Psoas muscle (tissue), 7 donors: ENCODE measurements at regions not wholly inside any gene's neighbourhood (a gene's known extent, or its start where the extent isn't known, plus 50 kb on each side); places are given as distances from the start of the nearest gene placed in this dataset.

Experiments
- ATAC-seq, 4 donors: fragments of 200-7000 bp; cut with Tn5 transposase; one replicate each; pipeline ENCODE4 v1.9.1; 2020; ENCODE audit warnings: moderate library complexity in 3 of 4, mild to moderate bottlenecking in 2 of 4
- DNase-seq, 2 donors: peaks; one replicate each; pipeline ENCODE4 v3.0.0-alpha.2; 2020
- H3K27ac ChIP-seq: fragments of 200-600 bp; one replicate; pipeline ENCODE4 v1.8.0; 2022
- H3K27me3 ChIP-seq, 3 donors: fragments of 200-600 bp in 1 of 3; one replicate each; pipeline versions ENCODE4 v1.6.1 to v1.8.0; 2013 to 2022; ENCODE audit warnings: low read length in 2 of 3, mild to moderate bottlenecking in 2 of 3, moderate library complexity in 1 of 3; ENCODE audit not compliant: insufficient read depth in 3 of 3
- H3K36me3 ChIP-seq, 2 donors: fragments of 200-600 bp in 1 of 2; one replicate each; pipeline versions ENCODE4 v1.6.1 to v1.8.0; 2013 to 2022; ENCODE audit warnings: low read depth in 1 of 2, mild to moderate bottlenecking in 1 of 2, moderate library complexity in 1 of 2; ENCODE audit not compliant: insufficient read depth in 1 of 2
- H3K4me1 ChIP-seq: fragments of 200-600 bp; one replicate; pipeline ENCODE4 v1.8.0; 2022
- H3K4me3 ChIP-seq: fragments of 200-600 bp; one replicate; pipeline ENCODE4 v1.8.0; 2022; ENCODE audit warnings: mild to moderate bottlenecking
- H3K9me3 ChIP-seq: fragments of 200-600 bp; one replicate; pipeline ENCODE4 v1.8.0; 2022
- CTCF ChIP-seq: fragments of 200-600 bp; IDR thresholded peaks from one replicate; pipeline ENCODE4 v1.8.0; 2022; ENCODE audit warnings: antibody characterized with exemption
- WGBS, 3 donors: extraction: QIAGEN DNeasy Blood & Tissue Kit; methylation state at CpG; one replicate each; pipeline versions ENCODE4 v1.1.6 to v1.1.7; 2013; 5-methylcytosine and 5-hydroxymethylcytosine counted together
- intact Hi-C, 2 donors: fragments of 100-400 bp; cut with DNase I; formaldehyde crosslinking; loops; one replicate each; pipeline versions ENCODE4 v1.11.0 to v1.14.2; 2022
- donor health status: healthy with polysubstance abuse.
- donor health status: DM: no; HTN: no; CAD: no; lungs with moderate emphysema.
- donor health status: Bipolar disorder and iron deficiency.
- donor health status: healthy.
- donor health status: DM: yes; HTN: yes; CAD: no.
- donor health status: DM: no; HTN: no; CAD: no.
- donor health status: DM: yes; HTN: yes; CAD: no.

- Histone ChIP-seq H3K4me3 (no peak overlapping the region), H3K27me3 (no peaks in the 10 kb centered on the region), H3K36me3 (no peaks in the 10 kb centered on the region), H3K27ac (no peak overlapping the region), H3K9me3 (no peaks in the 10 kb centered on the region), H3K4me1 (no peaks in the 10 kb centered on the region)
- WGBS, 3 donors, result 51 to 65% (median 63%) methylated on average over 4 of the region's 4 CpGs
- TF ChIP-seq CTCF, result no peak
- ATAC-seq, result no peak
- intact Hi-C loops, result no loop called here
- no peak for DNase-seq
Observed at GRCh38 chr9:75754080-75754479, 136.4 kb upstream of the PCSK5 start.

DNA sequence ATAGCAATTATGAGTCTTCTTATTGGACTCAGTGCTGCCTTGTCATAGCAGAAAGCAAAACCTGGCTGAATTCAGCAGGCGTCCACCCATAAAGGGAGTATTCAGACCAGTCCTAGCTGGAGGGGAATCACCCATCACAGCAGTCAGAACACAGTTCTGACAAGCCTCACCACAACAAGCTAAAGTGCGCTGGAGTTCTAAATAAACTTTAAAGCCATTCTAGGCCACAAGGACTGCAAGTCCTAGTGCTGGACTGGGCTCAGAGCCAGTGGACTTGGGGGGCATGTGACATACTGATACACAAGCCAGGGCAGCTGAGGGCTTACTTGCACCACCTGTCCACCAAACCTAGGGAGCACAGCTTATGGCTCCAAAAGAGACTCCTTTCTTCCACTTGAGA, 115.3 kb upstream of the PCSK5 start:
- ATAC-seq, result no peak
- no peak overlapping the region for H3K4me3 ChIP-seq
- no peak overlapping the region for H3K27ac ChIP-seq
- DNase-seq, result no peak
- H3K9me3 ChIP-seq, result no peaks in the 10 kb centered on the region
- no peaks in the 10 kb centered on the region for H3K27me3 ChIP-seq
- 69 to 81% (median 81%) methylated on average over 2 of the region's 2 CpGs for WGBS, 3 donors
- intact Hi-C loops, result no loop called here
- H3K4me1 ChIP-seq, result no peaks in the 10 kb centered on the region
- H3K36me3 ChIP-seq, result no peaks in the 10 kb centered on the region
- TF ChIP-seq CTCF, result no peak

- WGBS, 3 donors, result 72 to 82% (median 75%) methylated on average over 1 of the region's 1 CpG
- Histone ChIP-seq H3K27me3 (no peaks in the 10 kb centered on the region), H3K9me3 (no peaks in the 10 kb centered on the region), H3K4me1 (no peaks in the 10 kb centered on the region), H3K27ac (no peak overlapping the region), H3K4me3 (no peak overlapping the region), H3K36me3 (no peaks in the 10 kb centered on the region)
- no peak for TF ChIP-seq CTCF
- no peak for ATAC-seq
- intact Hi-C loops, result no loop called here
- DNase-seq, result no peak
Observed at GRCh38 chr9:75775966-75776691, 114.3 kb upstream of the PCSK5 start.

DNA sequence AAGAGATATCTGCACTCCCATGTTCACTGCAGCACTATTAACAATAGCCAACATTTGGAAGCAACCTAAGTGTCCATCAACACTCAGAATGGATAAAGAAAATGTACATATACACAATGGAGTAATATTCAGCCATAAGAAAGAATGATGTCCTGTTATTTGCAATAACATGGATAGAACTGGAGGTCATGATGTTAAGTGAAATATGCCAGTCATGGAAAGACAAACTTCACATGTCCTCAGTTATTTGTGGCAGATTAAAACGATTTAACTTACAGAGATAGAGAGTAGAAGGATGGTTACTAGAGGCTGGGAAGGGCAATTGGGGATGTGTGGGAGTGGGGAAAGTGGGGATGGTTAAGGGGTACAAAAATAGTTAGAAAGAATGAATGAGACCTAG, 110.3 kb upstream of the PCSK5 start:
- H3K27ac ChIP-seq, result no peak overlapping the region
- H3K4me3 ChIP-seq, result no peak overlapping the region
- TF ChIP-seq CTCF, result no peak
- no peaks in the 10 kb centered on the region for H3K9me3 ChIP-seq
- intact Hi-C loops, result no loop called here
- no peaks in the 10 kb centered on the region for H3K27me3 ChIP-seq
- no peaks in the 10 kb centered on the region for H3K4me1 ChIP-seq
- WGBS, 3 donors, result 59 to 70% (median 59%) methylated on average over 1 of the region's 1 CpG
- DNase-seq (no peak), ATAC-seq (no peak)
- no peaks in the 10 kb centered on the region for H3K36me3 ChIP-seq
